Activated naive CD4-positive, alpha-beta T cell treated with anti-CD3 and anti-CD28 coated beads, Interleukin-2, amount 10 ng/mL, durations not matched to agents 7 days and 5 days (primary cell): ENCODE measurements at regions not wholly inside any gene's neighbourhood (a gene's known extent, or its start where the extent isn't known, plus 50 kb on each side); places are given as distances from the start of the nearest gene placed in this dataset.
"Not testable (repeated sequence)": the region's sequence is repeated elsewhere in the genome, so short reads cannot be mapped to it uniquely, and the experiment has no call there.

ENCODE experiments used
- CTCF ChIA-PET: fragments of 350-600 bp; sonication (Branson Sonifier 250); formaldehyde crosslinking; loops from one replicate; lab custom pipeline; 2021; ENCODE audit warnings: antibody characterized with exemption; lab: Charles Lee
- DNase-seq: peaks from one replicate; pipeline ENCODE4 v3.0.0-alpha.2; 2020
- H3K27ac Mint-ChIP-seq: one replicate; pipeline ENCODE4 v1.8.0; 2021; ENCODE audit warnings: mild to moderate bottlenecking, moderate library complexity, mixed read lengths
- H3K27me3 Mint-ChIP-seq: one replicate; pipeline ENCODE4 v1.8.0; 2021; ENCODE audit warnings: mild to moderate bottlenecking, mixed read lengths
- H3K36me3 Mint-ChIP-seq: one replicate; pipeline ENCODE4 v1.8.0; 2021; ENCODE audit warnings: mixed read lengths
- H3K4me1 Mint-ChIP-seq: one replicate; pipeline ENCODE4 v1.8.0; 2021; ENCODE audit warnings: mixed read lengths
- H3K4me3 Mint-ChIP-seq: one replicate; pipeline ENCODE4 v1.8.0; 2021; ENCODE audit warnings: mild to moderate bottlenecking, moderate library complexity, mixed read lengths
- H3K9me3 Mint-ChIP-seq: one replicate; pipeline ENCODE4 v1.8.0; 2021; ENCODE audit warnings: mixed read lengths

DNA sequence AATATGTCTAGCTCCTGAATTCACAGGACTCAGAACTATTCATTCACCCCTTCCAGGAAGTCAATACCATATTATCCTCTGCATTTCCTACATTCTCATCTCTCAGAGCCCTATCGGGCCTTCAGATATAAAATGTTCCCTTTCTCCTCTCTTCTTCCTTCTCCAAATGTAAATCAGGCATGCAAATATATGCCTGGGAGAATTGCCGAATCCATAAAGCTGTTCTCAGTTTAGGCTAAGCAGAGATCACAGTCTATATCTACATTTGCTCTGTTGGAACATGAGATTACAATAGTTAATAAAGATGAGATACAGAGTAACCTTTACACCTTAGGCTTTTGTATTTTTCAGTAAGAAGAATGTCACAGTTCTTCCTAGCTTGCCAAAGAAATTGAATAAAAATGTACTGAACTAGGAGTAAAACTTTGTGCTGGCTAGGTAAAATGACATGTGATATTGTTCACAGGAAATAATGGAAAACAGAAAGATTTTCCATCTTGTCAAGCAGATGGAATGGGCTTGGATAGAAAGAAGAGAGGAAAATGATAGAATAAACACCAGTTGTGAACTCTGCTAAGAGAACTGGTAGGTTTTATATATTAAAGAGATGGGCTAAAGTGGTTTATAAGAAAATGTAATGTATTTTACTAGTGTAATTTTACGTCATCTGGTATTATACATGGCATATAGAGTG, 161.5 kb downstream of the NRIP1 start:
- CTCF ChIA-PET = no interaction called here
- Mint-ChIP-seq H3K27ac (no peak overlapping the region), H3K36me3 (no peaks in the 10 kb centered on the region), H3K4me3 (no peak overlapping the region), H3K4me1 (peaks cover 2% of the 10 kb centered on the region), H3K9me3 (no peaks in the 10 kb centered on the region), H3K27me3 (no peaks in the 10 kb centered on the region)
- no peak for DNase-seq

DNA sequence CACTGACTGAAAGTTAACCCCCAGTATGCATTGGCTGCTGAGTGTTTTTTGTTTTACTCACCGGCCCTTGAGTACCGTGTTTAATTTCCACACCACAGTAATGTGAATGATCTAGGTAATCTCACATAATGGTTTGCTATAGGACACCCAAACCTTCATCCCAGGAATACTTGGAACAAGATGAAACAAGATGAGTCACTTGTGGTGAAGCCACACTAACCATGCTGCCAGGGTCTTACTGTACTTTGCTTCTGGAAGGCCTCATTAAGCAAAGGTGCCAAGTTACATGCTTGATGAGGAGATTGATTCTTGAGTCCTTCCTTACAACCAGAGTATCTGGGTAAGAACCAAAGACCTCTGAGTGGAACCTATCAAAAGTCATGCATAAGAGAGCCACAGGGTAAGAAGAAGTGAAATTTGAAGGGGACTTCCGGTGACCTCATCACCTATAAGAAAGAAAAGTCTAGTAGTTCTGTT, 163.3 kb downstream of the NRIP1 start:
- H3K27ac Mint-ChIP-seq = no peak overlapping the region
- H3K36me3 Mint-ChIP-seq = no peaks in the 10 kb centered on the region
- no peaks in the 10 kb centered on the region for H3K27me3 Mint-ChIP-seq
- H3K4me1 Mint-ChIP-seq = peaks cover 2% of the 10 kb centered on the region
- H3K9me3 Mint-ChIP-seq = no peaks in the 10 kb centered on the region
- no peak overlapping the region for H3K4me3 Mint-ChIP-seq
- no peak for DNase-seq
- CTCF ChIA-PET = no interaction called here

DNA sequence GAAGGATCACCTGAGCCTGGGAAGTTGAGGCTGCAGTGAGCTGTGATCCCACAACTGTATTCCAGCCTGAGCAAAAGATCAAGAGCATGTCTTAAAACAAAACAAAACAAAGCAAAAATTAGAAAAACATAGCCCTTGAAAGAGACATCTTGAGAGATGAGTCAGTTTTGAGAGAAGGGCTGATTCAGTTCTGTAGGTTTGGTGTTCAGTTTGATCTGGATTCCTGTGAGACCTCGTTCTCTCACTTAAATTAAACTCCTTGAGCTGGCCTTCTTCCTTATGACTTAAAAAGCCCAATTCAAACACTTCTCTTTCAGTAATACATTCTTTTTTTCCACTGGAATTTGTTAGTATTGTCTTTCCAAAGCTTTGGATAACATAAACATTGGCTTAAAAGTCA, 164.2 kb downstream of the NRIP1 start:
- DNase-seq = no peak
- CTCF ChIA-PET = no interaction called here
- H3K36me3 Mint-ChIP-seq = no peaks in the 10 kb centered on the region
- peaks cover 2% of the 10 kb centered on the region for H3K4me1 Mint-ChIP-seq
- H3K27me3 Mint-ChIP-seq = no peaks in the 10 kb centered on the region
- H3K4me3 Mint-ChIP-seq = no peak overlapping the region
- H3K9me3 Mint-ChIP-seq = no peaks in the 10 kb centered on the region
- H3K27ac Mint-ChIP-seq = no peak overlapping the region

DNA sequence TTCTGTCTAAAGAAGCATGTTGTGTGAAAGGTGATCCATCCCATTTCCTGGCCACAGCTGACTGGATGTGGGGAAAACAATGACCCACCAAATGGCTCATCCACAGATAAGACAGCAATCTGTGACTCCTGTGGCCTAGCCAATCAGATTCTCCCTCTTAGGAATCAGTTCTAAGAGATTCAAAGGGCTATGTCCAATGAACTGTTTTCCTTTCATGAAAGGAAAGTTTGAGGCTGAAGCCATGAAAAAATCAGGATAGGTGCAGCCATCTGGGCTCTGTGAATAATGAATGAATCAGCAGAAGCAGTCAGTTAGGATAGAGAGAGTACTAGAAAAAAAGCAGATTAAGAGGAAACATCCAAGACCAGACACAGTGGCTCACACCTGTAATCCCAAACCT, 164.7 kb downstream of the NRIP1 start:
- Mint-ChIP-seq H3K27me3 (no peaks in the 10 kb centered on the region), H3K27ac (no peak overlapping the region), H3K36me3 (no peaks in the 10 kb centered on the region), H3K4me1 (peaks cover 2% of the 10 kb centered on the region), H3K4me3 (no peak overlapping the region), H3K9me3 (no peaks in the 10 kb centered on the region)
- CTCF ChIA-PET = no interaction called here
- no peak for DNase-seq

DNA sequence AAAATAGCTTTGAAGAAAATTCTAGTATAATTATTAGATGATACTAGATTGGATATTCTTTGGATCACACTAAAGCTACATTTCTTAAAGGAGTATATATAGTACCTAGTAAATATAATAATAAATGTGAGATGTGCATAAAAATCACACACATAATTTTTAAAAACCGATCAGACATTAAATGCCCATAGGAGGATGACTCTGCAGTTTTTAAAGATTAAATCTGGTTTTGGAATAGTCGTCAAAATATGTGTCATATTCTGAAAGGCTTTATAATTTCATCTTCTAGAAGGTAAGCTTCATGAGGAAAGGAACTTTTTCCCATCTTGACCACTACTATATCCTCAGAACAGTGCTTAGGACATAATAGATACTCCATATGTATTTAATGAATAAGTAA, 169.0 kb downstream of the NRIP1 start:
- no peak for DNase-seq
- Mint-ChIP-seq H3K36me3 (no peaks in the 10 kb centered on the region), H3K4me3 (no peak overlapping the region), H3K27me3 (no peaks in the 10 kb centered on the region), H3K4me1 (peaks cover 2% of the 10 kb centered on the region), H3K27ac (no peak overlapping the region), H3K9me3 (no peaks in the 10 kb centered on the region)
- CTCF ChIA-PET = no interaction called here

DNA sequence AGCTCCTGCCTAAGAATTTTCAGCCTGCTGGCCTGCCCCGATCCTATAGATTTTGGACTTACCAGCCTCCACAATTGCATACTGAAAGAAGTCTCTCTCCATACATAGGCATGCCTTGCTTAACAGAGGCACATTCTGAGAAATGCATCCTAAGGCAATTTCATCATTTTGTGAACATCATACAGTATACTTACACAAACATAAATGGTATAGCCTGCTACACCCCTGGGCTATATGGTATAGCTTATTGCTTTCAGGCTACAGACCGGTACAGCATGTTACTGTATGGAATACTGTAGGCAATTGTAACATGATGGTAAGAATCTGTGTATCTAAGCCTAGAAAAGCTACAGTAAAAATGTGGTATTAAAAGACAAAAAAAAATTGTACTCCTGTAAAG, 174.7 kb downstream of the NRIP1 start:
- no peak overlapping the region for H3K4me3 Mint-ChIP-seq
- DNase-seq = no peak
- H3K4me1 Mint-ChIP-seq = no peaks in the 10 kb centered on the region
- no peaks in the 10 kb centered on the region for H3K9me3 Mint-ChIP-seq
- no peak overlapping the region for H3K27ac Mint-ChIP-seq
- H3K36me3 Mint-ChIP-seq = no peaks in the 10 kb centered on the region
- CTCF ChIA-PET = no interaction called here
- no peaks in the 10 kb centered on the region for H3K27me3 Mint-ChIP-seq

DNA sequence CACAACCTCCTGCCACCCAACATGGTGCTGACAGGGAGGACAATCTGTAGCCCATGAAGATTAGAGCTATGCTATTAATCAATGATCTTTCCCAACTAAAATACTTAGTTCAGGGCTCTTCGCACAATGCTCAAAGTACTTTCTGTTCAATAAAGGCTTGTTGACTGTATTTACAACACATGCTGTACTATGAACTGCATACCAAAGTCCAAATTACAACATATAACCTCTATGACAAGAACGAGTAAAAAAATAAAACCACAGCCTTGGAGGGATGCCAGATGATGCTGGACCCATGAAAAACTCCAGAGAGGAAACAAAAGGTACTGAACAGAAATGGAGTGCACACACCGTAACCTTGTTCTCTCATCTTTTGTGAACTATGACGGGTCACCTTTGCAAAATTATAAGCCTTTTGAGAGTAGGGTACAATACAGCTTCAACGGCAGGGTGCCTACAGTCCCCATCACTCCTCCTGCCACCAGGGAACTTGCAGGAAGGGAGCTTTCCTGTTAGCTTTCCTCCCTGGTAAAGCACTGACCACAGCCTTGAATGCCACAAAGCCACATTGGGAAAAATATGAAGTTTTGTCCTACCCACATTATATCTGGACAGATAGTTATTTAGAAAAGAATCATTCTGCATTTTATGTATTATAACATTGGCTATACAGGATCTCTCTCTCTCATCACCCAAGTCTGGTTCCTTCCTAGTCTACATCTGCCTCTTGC, 175.6 kb downstream of the NRIP1 start:
- H3K27me3 Mint-ChIP-seq = no peaks in the 10 kb centered on the region

DNA sequence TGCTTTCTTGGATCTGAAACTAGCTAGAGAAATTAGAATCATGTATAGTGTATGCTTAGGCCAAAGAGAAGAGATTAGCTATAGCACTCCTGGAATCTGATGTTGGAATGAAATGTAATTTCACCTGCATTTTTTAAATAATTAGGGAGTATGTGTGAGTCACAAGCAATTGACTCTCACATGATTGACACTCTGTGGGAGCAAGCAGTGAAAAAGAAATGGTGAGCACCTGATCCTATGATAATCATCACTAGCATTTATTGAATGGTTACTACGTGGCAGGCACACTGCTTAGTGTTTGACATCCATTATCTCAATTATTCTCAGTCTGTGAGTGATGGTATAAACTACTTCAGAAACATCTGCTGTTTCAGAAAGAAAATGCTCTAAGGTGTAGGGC, 176.6 kb downstream of the NRIP1 start:
- DNase-seq = no peak
- no peaks in the 10 kb centered on the region for H3K36me3 Mint-ChIP-seq
- CTCF ChIA-PET = no interaction called here
- H3K27me3 Mint-ChIP-seq = no peaks in the 10 kb centered on the region
- no peaks in the 10 kb centered on the region for H3K9me3 Mint-ChIP-seq
- no peaks in the 10 kb centered on the region for H3K4me1 Mint-ChIP-seq
- H3K4me3 Mint-ChIP-seq = no peak overlapping the region
- no peak overlapping the region for H3K27ac Mint-ChIP-seq

More for the DNA sequence above, 175.6 kb downstream of the NRIP1 start:
- no peaks in the 10 kb centered on the region for H3K9me3 Mint-ChIP-seq
- H3K36me3 Mint-ChIP-seq = no peaks in the 10 kb centered on the region
- H3K4me3 Mint-ChIP-seq = no peak overlapping the region
- no peak overlapping the region for H3K27ac Mint-ChIP-seq
- no peaks in the 10 kb centered on the region for H3K4me1 Mint-ChIP-seq
- no peak for DNase-seq
- CTCF ChIA-PET = no interaction called here

DNA sequence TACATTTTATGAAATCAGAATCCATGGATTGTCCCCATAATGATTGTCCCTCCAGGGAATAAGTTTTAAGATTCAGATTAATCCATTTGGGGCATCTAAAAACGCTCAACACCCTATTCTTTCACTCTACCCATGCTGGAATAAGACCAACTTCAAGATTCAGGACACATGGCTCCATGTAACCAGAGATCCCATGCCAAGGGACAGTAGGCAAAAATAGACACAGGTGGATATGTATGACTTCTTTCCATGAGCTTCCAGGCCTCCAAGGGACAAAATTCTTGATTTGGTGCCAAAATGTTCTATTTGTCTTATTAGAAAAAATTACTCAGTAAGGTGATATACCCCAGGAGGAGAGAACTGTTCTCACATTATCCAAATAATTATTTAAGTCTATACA, 178.8 kb downstream of the NRIP1 start:
- no peak overlapping the region for H3K4me3 Mint-ChIP-seq
- DNase-seq = no peak
- no peaks in the 10 kb centered on the region for H3K4me1 Mint-ChIP-seq
- no peaks in the 10 kb centered on the region for H3K9me3 Mint-ChIP-seq
- CTCF ChIA-PET = interaction anchor here (0.5 kb wide), 1 partner anchor 11 kb away, joined by 3 read pairs; no protein-coding TSS in a partner anchor
- H3K27me3 Mint-ChIP-seq = no peaks in the 10 kb centered on the region
- no peak overlapping the region for H3K27ac Mint-ChIP-seq
- H3K36me3 Mint-ChIP-seq = no peaks in the 10 kb centered on the region

DNA sequence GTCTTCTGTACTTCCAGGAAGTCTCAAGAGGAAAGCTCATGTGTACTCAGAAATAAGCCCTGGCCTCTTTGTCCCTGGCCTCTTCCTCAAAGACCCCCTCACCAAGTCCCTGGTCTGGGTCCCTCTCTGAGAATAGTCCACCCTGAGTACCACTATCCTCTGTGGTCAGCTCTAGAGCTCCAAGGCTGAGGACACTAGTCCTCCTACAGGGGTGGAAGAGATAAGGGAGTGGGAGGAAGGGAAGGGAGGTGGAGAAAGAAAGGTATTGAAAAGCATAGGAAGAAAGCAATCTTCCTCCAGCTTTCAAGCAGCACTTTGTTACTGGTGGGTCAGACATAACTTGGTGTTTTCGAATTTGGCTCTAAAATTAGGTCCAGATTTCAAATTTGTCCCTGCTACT, 181.4 kb downstream of the NRIP1 start:
- no peak overlapping the region for H3K4me3 Mint-ChIP-seq
- H3K36me3 Mint-ChIP-seq = no peaks in the 10 kb centered on the region
- no peak for DNase-seq
- H3K9me3 Mint-ChIP-seq = no peaks in the 10 kb centered on the region
- no peak overlapping the region for H3K27ac Mint-ChIP-seq
- no peaks in the 10 kb centered on the region for H3K27me3 Mint-ChIP-seq
- CTCF ChIA-PET = no interaction called here
- no peaks in the 10 kb centered on the region for H3K4me1 Mint-ChIP-seq

DNA sequence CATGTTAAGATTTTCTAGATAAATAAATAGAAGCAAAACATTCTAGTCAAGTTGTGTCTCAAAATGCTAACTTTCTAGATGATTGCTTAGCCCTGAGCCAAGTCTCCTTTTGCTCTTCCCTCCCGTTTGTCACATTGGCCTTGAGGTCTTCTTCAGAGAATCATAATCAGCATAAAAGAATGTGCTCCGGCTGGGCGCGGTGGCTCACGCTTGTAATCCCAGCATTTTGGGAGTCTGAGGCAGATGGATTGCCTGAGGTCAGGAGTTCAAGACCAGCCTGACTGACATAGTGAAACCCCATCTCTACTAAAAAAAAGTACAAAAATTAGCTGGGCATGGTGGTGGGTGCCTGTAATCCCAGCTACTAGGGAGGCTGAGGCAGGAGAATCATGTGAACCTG, 182.3 kb downstream of the NRIP1 start:
- H3K27me3 Mint-ChIP-seq, H3K9me3 Mint-ChIP-seq, DNase-seq, CTCF ChIA-PET, H3K4me1 Mint-ChIP-seq, H3K4me3 Mint-ChIP-seq, H3K36me3 Mint-ChIP-seq, H3K27ac Mint-ChIP-seq: not testable (repeated sequence)

DNA sequence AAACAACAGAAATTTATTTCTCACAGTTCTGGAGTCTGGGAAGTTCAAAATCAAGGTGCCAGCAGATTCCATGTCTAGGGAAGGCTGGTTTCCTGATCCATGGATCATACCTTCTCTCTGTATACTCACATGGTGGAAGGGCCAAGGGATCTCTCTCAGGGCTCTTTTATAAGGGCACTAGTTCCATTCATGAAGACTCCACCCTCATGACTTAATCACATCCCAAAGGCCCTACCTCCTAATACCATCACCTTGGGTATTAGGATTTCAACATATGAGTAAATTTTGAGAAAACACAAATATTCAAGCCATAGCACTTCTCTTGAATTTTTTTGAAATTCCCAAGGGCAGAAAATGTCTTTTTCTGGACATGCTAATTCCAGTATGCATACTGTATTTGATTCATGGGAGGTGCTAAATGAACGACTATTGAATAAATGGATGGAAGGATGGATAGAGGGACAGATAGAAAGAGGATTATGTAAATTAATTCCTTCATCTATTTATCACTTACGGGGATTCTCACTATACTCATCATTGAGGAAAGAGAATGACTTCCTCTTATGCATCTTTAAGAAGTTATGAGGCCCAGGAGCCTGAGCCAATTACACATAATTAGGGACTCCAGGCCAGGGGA, 182.8 kb downstream of the NRIP1 start:
- H3K9me3 Mint-ChIP-seq = no peaks in the 10 kb centered on the region
- CTCF ChIA-PET = interaction anchor here (1.0 kb wide), 1 partner anchor 10 kb away, joined by 3 read pairs; no protein-coding TSS in a partner anchor
- DNase-seq = no peak
- no peaks in the 10 kb centered on the region for H3K27me3 Mint-ChIP-seq
- H3K4me1 Mint-ChIP-seq = no peaks in the 10 kb centered on the region
- H3K4me3 Mint-ChIP-seq = no peak overlapping the region
- H3K36me3 Mint-ChIP-seq = no peaks in the 10 kb centered on the region
- no peak overlapping the region for H3K27ac Mint-ChIP-seq

DNA sequence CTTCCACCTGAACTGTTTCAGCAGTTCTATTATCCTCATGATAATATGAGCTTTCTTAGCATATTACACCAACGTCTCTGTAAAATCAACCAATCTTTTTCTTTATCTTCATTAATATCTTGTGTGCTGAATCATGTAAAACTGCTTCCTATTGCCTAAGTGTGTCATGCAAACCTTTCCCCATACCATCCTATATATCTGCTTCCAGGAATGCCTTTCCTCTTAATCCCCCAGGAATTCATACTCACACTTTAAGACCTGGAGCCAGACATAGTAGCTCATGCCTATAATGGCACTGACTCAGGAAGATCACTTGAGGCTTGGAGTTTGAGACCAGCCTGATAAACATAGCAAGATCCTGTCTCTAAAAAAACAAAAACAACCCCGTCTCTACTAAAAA, 183.9 kb downstream of the NRIP1 start:
- H3K27ac Mint-ChIP-seq = no peak overlapping the region
- H3K9me3 Mint-ChIP-seq = no peaks in the 10 kb centered on the region
- no peaks in the 10 kb centered on the region for H3K4me1 Mint-ChIP-seq
- no peak for DNase-seq
- no peak overlapping the region for H3K4me3 Mint-ChIP-seq
- no peaks in the 10 kb centered on the region for H3K36me3 Mint-ChIP-seq
- H3K27me3 Mint-ChIP-seq = no peaks in the 10 kb centered on the region
- CTCF ChIA-PET = interaction anchor here (1.0 kb wide), 1 partner anchor 9 kb away, joined by 3 read pairs; no protein-coding TSS in a partner anchor

DNA sequence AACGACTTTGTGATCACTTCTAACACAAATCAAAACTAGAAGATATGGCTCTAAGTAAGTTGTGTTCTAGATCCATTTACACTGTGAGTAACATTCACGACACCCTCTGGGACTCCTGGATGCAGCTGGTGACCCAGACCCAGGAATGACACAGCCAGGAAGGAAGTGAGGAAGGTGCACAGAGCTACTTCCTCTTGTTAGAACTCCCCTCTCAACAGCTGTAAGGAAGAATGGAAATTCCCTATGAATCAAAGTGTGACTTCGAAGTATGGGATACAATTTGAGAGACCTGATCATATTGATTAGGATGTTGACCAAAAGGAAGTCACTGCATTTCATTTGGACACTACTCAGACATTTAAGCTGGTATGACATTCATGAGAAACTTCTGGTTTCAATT, 185.3 kb downstream of the NRIP1 start:
- CTCF ChIA-PET = interaction anchor here (1.1 kb wide), 1 partner anchor 605 kb away, joined by 3 read pairs; no protein-coding TSS in a partner anchor
- DNase-seq = no peak
- Mint-ChIP-seq H3K4me1 (no peaks in the 10 kb centered on the region), H3K27me3 (no peaks in the 10 kb centered on the region), H3K36me3 (no peaks in the 10 kb centered on the region), H3K27ac (no peak overlapping the region), H3K4me3 (no peak overlapping the region), H3K9me3 (no peaks in the 10 kb centered on the region)
